ENCODE measurements at regions not wholly inside any gene's neighbourhood (a gene's known extent, or its start where the extent isn't known, plus 50 kb on each side); places are given as distances from the start of the nearest gene placed in this dataset.

DNA sequence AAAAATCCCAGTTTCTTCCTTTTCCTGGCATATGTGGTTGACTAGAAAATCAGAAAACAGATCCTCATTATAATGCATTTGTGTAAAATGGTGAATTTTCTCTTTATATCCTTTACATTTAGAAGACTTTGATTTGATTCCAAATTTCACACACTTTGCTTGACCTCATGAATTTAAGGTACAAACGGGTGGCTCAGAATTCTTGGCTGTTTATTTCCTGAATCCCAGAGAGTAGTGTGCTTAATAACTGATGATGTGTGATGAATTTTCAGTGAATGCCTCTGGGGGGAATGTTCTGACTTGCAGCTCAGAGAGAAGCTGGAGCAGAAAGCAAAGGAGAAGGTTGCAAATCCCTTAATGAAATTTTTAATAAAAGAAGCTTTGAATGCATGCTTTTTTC, 126.8 kb downstream of the SPATA31D1 start:
- TF ChIP-seq, protein P1, sequence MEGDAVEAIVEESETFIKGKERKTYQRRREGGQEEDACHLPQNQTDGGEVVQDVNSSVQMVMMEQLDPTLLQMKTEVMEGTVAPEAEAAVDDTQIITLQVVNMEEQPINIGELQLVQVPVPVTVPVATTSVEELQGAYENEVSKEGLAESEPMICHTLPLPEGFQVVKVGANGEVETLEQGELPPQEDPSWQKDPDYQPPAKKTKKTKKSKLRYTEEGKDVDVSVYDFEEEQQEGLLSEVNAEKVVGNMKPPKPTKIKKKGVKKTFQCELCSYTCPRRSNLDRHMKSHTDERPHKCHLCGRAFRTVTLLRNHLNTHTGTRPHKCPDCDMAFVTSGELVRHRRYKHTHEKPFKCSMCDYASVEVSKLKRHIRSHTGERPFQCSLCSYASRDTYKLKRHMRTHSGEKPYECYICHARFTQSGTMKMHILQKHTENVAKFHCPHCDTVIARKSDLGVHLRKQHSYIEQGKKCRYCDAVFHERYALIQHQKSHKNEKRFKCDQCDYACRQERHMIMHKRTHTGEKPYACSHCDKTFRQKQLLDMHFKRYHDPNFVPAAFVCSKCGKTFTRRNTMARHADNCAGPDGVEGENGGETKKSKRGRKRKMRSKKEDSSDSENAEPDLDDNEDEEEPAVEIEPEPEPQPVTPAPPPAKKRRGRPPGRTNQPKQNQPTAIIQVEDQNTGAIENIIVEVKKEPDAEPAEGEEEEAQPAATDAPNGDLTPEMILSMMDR (IDR thresholded peaks at IDR 0.05; ENCODE audit: insufficient read depth, low read depth, low read length): no peak
- DNase-seq (ENCODE audit: low read depth): no peak
- no peak overlapping the region for H3K4me3 ChIP-seq (ENCODE audit: low read depth, low read length)

DNA sequence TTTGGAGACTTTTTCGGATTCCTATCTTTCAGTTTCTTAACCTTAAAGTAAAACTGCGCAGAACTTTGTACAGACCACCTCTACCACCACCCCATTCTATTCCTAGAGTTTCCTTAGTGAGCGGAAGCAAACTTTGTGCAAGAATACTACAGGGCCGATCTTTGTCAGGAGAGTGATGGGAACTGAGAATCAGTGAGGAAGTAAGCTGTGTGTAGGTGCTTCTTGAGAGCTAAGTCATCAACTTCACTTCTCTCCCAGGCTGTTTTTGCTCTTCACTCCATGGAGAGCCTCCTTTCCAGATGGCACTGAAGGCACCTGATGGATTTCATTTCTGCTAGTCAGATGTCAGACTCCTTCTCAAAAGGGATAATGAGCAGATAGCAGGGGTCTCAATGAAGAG, 127.3 kb downstream of the SPATA31D1 start:
- DNase-seq (ENCODE audit: low read depth): no peak
- no peak overlapping the region for H3K4me3 ChIP-seq (ENCODE audit: low read depth, low read length)
- TF ChIP-seq, protein P1 (IDR thresholded peaks at IDR 0.05; ENCODE audit: insufficient read depth, low read depth, low read length): no peak

DNA sequence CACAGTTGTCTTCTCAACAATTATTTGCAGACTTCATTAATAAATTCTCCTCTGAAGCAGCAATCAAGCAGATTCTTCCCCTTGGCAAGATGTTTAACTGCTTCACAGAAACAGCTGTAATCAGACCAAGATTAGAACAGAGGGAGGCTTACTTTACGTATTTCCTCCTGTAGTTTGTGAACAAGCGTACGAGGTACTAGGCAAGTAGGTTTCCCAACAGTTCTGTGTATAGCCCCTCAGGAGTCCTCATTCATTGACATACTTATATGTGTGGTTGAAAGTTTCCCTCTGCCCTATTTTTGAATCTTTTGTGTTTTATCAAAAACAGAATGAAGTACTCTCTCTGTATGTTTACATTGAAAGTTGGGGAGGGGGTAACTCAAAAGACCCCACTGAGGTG, 128.0 kb downstream of the SPATA31D1 start:
- no peak overlapping the region for H3K4me3 ChIP-seq (ENCODE audit: low read depth, low read length)
- DNase-seq (ENCODE audit: low read depth): no peak
- TF ChIP-seq, protein P1 (IDR thresholded peaks at IDR 0.05; ENCODE audit: insufficient read depth, low read depth, low read length): no peak

DNA sequence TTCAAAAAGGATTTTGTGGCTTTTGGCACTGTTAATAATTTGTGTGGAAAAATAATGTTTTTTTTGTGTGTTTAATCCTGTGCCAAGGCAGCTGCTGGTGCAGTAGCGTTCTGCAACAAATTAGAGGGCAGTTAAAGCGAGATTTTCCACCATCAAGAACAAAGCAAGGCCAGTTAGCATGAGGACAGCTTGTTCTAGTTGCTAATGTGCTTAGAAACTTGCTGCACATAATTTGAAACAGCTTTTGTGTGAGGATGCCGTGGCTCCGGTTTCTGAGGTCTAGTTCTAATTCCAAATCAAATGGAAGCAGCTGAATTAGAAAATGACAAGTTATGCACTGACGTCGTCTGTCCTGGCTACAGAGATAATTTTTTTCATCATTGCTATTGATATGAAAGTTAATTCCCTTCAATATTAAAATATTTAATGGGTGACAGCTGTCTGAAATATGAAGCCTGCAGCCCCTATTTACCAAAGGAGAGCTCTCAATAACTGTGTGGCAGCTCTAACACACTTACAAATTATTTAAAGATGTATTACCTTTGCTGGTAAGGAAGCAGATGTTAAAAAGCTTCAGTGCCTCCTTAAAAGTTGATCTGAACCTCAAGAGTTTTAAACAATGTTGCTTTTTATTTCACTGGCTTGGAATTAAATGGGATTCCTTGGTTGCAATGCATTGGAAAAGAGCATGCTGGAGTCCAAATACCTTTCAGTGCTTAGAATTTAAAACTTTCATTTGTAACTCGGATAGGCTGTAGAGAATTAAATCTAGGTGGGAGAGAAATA, 128.6 kb downstream of the SPATA31D1 start:
- no peak overlapping the region for H3K4me3 ChIP-seq (ENCODE audit: low read depth, low read length)
- DNase-seq (ENCODE audit: low read depth): no peak
- TF ChIP-seq, protein P1 (IDR thresholded peaks at IDR 0.05; ENCODE audit: insufficient read depth, low read depth, low read length): no peak

DNA sequence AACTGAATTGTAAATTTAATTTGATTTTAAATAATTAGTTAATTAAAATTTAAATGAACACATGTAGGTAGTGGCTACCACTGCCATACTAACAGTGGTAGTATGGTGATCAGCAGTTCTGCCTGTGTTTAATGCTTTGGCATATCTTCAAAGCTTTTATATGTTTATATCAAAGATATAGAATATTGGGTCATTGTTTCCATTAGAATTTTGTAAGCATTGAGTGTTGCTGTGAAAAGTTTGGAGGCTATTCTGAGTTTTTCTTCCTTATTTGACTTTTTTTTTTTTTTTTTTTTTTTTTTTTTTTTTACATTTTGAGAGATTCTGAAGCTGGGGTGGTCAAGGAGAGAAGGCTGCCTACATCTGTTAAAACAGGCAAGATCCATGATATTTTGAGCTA, 134.2 kb downstream of the SPATA31D1 start:
- no peak for DNase-seq (ENCODE audit: low read depth)
- TF ChIP-seq, protein P1 (IDR thresholded peaks at IDR 0.05; ENCODE audit: insufficient read depth, low read depth, low read length): no peak
- no peak overlapping the region for H3K4me3 ChIP-seq (ENCODE audit: low read depth, low read length)

DNA sequence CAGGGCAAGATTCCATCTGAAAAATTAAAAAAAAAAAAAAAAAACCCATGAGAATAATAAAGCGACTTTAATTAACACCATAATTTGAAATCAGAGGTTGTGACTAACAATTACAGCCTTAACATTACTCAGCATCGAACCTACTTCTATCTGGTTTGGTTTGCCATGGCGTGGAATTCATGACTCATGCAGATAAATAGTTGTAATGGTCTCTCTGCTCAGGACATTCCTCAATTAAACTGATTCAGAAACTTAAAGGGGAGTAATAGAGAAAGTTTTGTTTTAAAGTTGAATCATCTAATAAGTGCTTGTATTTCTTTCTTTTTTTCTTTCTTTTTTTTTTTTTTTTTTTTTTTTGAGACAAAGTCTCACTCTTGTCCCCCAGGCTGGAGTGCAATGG, 135.5 kb downstream of the SPATA31D1 start:
- TF ChIP-seq, protein P1 (IDR thresholded peaks at IDR 0.05; ENCODE audit: insufficient read depth, low read depth, low read length): no peak
- H3K4me3 ChIP-seq (ENCODE audit: low read depth, low read length): no peak overlapping the region
- DNase-seq (ENCODE audit: low read depth): peak; percentile 7

DNA sequence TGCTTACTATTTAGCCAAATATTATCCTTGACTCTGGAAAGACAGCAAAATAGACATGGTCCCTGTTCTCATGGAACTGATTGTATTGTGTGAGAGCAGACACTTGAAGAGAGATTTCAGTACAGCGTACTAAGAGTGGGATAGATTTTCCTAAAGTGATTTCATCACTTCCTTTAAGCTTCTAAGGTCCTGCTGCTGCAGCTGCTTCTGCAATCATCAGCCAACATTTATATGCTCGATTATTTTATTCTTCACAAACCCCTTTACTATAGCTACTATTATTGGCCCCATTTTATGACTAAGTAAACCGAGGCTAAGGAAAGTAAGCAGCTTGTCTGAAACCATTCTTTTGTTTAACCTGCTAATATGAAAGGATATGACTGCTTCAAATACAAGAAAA, 137.7 kb downstream of the SPATA31D1 start:
- H3K4me3 ChIP-seq (ENCODE audit: low read depth, low read length): no peak overlapping the region
- DNase-seq (ENCODE audit: low read depth): no peak
- TF ChIP-seq, protein P1 (IDR thresholded peaks at IDR 0.05; ENCODE audit: insufficient read depth, low read depth, low read length): no peak

Measured in fibroblast of villous mesenchyme (primary cell).